Neural progenitor cell (in vitro differentiated cells): ENCODE measurements at regions not wholly inside any gene's neighbourhood (a gene's known extent, or its start where the extent isn't known, plus 50 kb on each side); places are given as distances from the start of the nearest gene placed in this dataset.
A peak's percentile ranks its signal among the peaks of the same experiment; 100 is the strongest.

Experiments
- DNase-seq: peaks from one replicate; pipeline ENCODE4 v3.0.0-alpha.2; 2016; ENCODE audit warnings: low spot score
- H2AFZ ChIP-seq: fragments of 200-600 bp; sonication (generic); replicated peaks from 2 replicates; pipeline ENCODE4 v1.6.1; 2016; ENCODE audit warnings: antibody characterized with exemption
- H3F3A ChIP-seq: fragments of 200-600 bp; sonication (generic); 2 replicates; pipeline ENCODE4 v1.6.1; 2016; ENCODE audit warnings: antibody characterized with exemption, low read depth
- H3K27ac ChIP-seq: fragments of 200-600 bp; sonication (generic); 2 replicates; pipeline ENCODE4 v1.5.1; 2016; ENCODE audit warnings: mild to moderate bottlenecking
- H3K27me3 ChIP-seq: fragments of 200-600 bp; sonication (generic); 2 replicates; pipeline ENCODE4 v1.6.1; 2016; ENCODE audit warnings: mild to moderate bottlenecking, moderate library complexity
- H3K36me3 ChIP-seq: fragments of 200-600 bp; sonication (generic); 2 replicates; pipeline ENCODE4 v1.5.1; 2016
- H3K4me1 ChIP-seq: fragments of 200-600 bp; sonication (generic); 2 replicates; pipeline ENCODE4 v1.6.1; 2016; ENCODE audit warnings: mixed run types
- H3K4me2 ChIP-seq: fragments of 200-600 bp; sonication (generic); 2 replicates; pipeline ENCODE4 v1.6.1; 2016
- H3K4me3 ChIP-seq: fragments of 200-600 bp; sonication (generic); 2 replicates; pipeline ENCODE4 v1.5.1; 2016
- H3K79me2 ChIP-seq: fragments of 200-600 bp; sonication (generic); 2 replicates; pipeline ENCODE4 v1.6.1; 2016; ENCODE audit warnings: low read depth
- H3K9ac ChIP-seq: fragments of 200-600 bp; sonication (generic); 2 replicates; pipeline ENCODE4 v1.6.1; 2016
- H3K9me3 ChIP-seq: fragments of 200-600 bp; sonication (generic); 2 replicates; pipeline ENCODE4 v1.5.1; 2016; ENCODE audit warnings: low read depth
- H4K20me1 ChIP-seq: fragments of 200-600 bp; sonication (generic); 2 replicates; pipeline ENCODE4 v1.6.1; 2016; ENCODE audit warnings: low read depth
- H3K27ac Mint-ChIP-seq: 3 replicates; pipeline ENCODE4 v1.8.0; 2021; ENCODE audit warnings: mixed read lengths
- H3K27me3 Mint-ChIP-seq: 2 replicates; pipeline ENCODE4 v1.8.0; 2022; ENCODE audit warnings: low read depth, mild to moderate bottlenecking, inconsistent platforms, moderate library complexity, mixed read lengths; ENCODE audit not compliant: insufficient read depth
- H3K36me3 Mint-ChIP-seq: 3 replicates; pipeline ENCODE4 v1.8.0; 2021; ENCODE audit warnings: mixed read lengths
- H3K4me1 Mint-ChIP-seq: 3 replicates; pipeline ENCODE4 v1.8.0; 2021; ENCODE audit warnings: mixed read lengths
- H3K4me3 Mint-ChIP-seq: 3 replicates; pipeline ENCODE4 v1.8.0; 2021; ENCODE audit warnings: mild to moderate bottlenecking, moderate library complexity, mixed read lengths
- H3K9me3 Mint-ChIP-seq: 3 replicates; pipeline ENCODE4 v1.8.0; 2020; ENCODE audit warnings: mixed read lengths
- CTCF ChIP-seq: fragments of 200-600 bp; sonication (generic); IDR thresholded peaks from 2 replicates; pipeline ENCODE4 v1.5.1; 2017; ENCODE audit warnings: antibody characterized with exemption, mild to moderate bottlenecking
- EZH2 ChIP-seq: fragments of 200-600 bp; sonication (generic); IDR thresholded peaks from 2 replicates; pipeline ENCODE4 v1.6.1; 2017; ENCODE audit warnings: antibody characterized with exemption, mild to moderate bottlenecking, moderate library complexity
- EZH2phosphoT487 ChIP-seq: fragments of 200-600 bp; sonication (generic); IDR thresholded peaks from 2 replicates; pipeline ENCODE4 v1.6.1; 2017; ENCODE audit warnings: antibody characterized with exemption

DNA sequence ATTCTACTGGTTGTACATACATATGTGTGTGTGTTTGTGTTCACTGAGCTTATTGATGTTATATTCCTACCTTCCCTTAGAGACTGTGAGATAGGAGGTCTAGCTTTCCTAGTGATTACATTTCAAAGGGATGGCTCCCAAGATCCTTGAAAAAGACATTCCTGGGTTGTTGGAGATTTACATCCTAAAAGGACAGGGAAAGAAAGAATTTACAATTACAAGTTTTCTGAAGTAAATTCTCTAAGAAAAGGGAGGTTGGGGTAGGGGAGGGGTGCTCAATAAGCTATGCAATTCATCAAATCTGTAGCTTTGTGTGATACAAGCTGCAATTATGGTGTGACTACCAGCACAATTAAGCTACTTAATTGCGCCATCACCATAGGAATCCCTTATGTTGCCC lies 284.3 kb downstream of the NUP35 start:
- no peak overlapping the region for H3K4me3 Mint-ChIP-seq
- peak overlapping the region; percentile 23 for H3K4me2 ChIP-seq
- peaks cover 3% of the 10 kb centered on the region for H3K9me3 Mint-ChIP-seq
- H3K4me1 ChIP-seq, result peaks cover 12% of the 10 kb centered on the region
- peaks cover 18% of the 10 kb centered on the region for H3F3A ChIP-seq
- no peaks in the 10 kb centered on the region for H4K20me1 ChIP-seq
- H3K9ac ChIP-seq, result no peak overlapping the region
- DNase-seq, result no peak
- H3K4me3 ChIP-seq, result no peak overlapping the region
- no peaks in the 10 kb centered on the region for H3K79me2 ChIP-seq
- no peaks in the 10 kb centered on the region for H3K27me3 ChIP-seq
- H3K36me3 Mint-ChIP-seq, result no peaks in the 10 kb centered on the region
- no peak overlapping the region for H3K27ac ChIP-seq
- H3K36me3 ChIP-seq, result no peaks in the 10 kb centered on the region
- H3K9me3 ChIP-seq, result no peaks in the 10 kb centered on the region
- no peak overlapping the region for H3K27ac Mint-ChIP-seq
- peaks cover 3% of the 10 kb centered on the region for H3K4me1 Mint-ChIP-seq
- H2AFZ ChIP-seq, result peak overlapping the region; percentile 66
- no peaks in the 10 kb centered on the region for H3K27me3 Mint-ChIP-seq
- no peak for TF ChIP-seq EZH2phosphoT487
- no peak for TF ChIP-seq CTCF
- no peak for TF ChIP-seq EZH2

DNA sequence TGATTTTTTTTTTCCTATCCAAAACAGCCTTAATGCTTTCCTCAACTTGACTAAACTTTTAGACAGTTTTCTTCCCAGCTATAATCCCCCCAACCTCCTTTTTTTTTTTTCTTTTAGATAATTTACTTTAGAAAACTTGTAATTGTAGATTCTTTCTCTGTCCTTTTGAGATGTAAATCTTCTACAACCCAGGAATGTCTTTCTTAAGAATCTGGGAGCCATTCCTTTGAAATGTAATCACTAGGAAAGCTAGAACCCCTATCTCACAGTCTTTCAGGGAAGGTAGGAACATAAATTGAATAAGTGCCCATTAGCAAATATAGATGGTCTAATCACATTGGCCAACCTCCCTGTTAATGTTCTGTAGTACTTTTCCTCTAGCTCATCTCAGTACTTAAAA lies 285.4 kb downstream of the NUP35 start:
- Histone ChIP-seq H3K27me3 (no peaks in the 10 kb centered on the region), H3K27ac (no peak overlapping the region), H3K36me3 (no peaks in the 10 kb centered on the region), H3K4me2 (no peak overlapping the region), H3K9me3 (no peaks in the 10 kb centered on the region), H3K4me3 (no peak overlapping the region), H4K20me1 (no peaks in the 10 kb centered on the region), H2AFZ (no peak overlapping the region), H3K4me1 (peaks cover 12% of the 10 kb centered on the region), H3K9ac (no peak overlapping the region), H3K79me2 (no peaks in the 10 kb centered on the region), H3F3A (peaks cover 18% of the 10 kb centered on the region)
- no peaks in the 10 kb centered on the region for H3K27me3 Mint-ChIP-seq
- no peak for TF ChIP-seq EZH2phosphoT487
- TF ChIP-seq EZH2, result no peak
- no peak for TF ChIP-seq CTCF
- peaks cover 3% of the 10 kb centered on the region for H3K4me1 Mint-ChIP-seq
- no peak overlapping the region for H3K27ac Mint-ChIP-seq
- H3K4me3 Mint-ChIP-seq, result no peak overlapping the region
- no peak for DNase-seq
- H3K9me3 Mint-ChIP-seq, result peaks cover 3% of the 10 kb centered on the region
- H3K36me3 Mint-ChIP-seq, result no peaks in the 10 kb centered on the region

DNA sequence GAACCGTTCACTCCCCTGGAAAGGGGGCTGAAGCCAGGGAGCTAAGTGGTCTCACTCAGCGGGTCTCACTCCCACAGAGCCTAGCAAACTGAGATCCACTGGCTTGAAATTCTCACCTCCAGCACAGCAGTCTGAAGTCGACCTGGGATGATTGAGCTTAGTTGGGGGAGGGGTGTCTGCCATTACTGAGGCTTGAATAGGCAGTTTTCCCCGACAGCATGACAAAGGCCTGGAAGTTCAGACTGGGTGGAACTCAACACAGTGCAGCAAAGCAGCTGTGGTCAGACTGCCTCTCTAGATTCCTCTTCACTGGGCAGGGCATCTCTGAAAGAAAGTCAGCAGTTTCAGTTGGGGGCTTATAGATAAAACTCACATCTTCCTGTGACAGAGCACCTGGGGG lies 292.5 kb downstream of the NUP35 start:
- no peaks in the 10 kb centered on the region for H3K9me3 ChIP-seq
- H3K9ac ChIP-seq, result no peak overlapping the region
- H3K27ac ChIP-seq, result no peak overlapping the region
- H3K4me2 ChIP-seq, result no peak overlapping the region
- H2AFZ ChIP-seq, result peak overlapping the region; percentile 50
- no peak for TF ChIP-seq EZH2
- no peak for TF ChIP-seq CTCF
- TF ChIP-seq EZH2phosphoT487, result no peak
- peak; percentile 37 for DNase-seq
- no peaks in the 10 kb centered on the region for H3K4me1 ChIP-seq
- Mint-ChIP-seq H3K4me1 (peaks cover 8% of the 10 kb centered on the region), H3K4me3 (no peak overlapping the region), H3K9me3 (no peaks in the 10 kb centered on the region), H3K36me3 (no peaks in the 10 kb centered on the region), H3K27ac (no peak overlapping the region), H3K27me3 (no peaks in the 10 kb centered on the region)
- H3K36me3 ChIP-seq, result no peaks in the 10 kb centered on the region
- H3K4me3 ChIP-seq, result no peak overlapping the region
- H3F3A ChIP-seq, result no peaks in the 10 kb centered on the region
- H3K79me2 ChIP-seq, result no peaks in the 10 kb centered on the region
- H3K27me3 ChIP-seq, result no peaks in the 10 kb centered on the region
- H4K20me1 ChIP-seq, result no peaks in the 10 kb centered on the region

DNA sequence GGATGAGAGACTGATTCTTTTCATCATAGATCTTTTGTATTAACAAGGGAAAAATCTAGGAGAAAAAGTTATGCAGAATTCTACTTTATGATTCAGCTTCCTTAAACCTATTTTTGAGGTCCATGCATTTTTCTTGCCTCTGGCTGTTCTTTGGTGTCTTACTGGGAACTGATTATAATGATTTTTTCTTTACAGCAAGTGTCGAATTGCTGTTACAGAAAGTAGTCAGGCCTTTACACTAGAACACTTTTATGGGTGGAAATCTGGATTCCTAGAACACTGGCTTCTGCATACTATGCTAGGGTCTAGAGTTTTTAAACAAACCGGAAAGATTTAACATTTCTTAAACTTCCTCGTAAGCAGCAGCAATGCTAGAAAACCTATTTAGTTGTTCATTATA lies 302.6 kb downstream of the NUP35 start:
- H2AFZ ChIP-seq, result no peak overlapping the region
- H3K27me3 ChIP-seq, result no peaks in the 10 kb centered on the region
- Mint-ChIP-seq H3K36me3 (no peaks in the 10 kb centered on the region), H3K27ac (no peak overlapping the region), H3K4me1 (no peaks in the 10 kb centered on the region), H3K27me3 (no peaks in the 10 kb centered on the region), H3K4me3 (no peak overlapping the region), H3K9me3 (peaks cover 2% of the 10 kb centered on the region)
- no peaks in the 10 kb centered on the region for H3K4me1 ChIP-seq
- no peak overlapping the region for H3K27ac ChIP-seq
- no peak for DNase-seq
- no peak overlapping the region for H3K9ac ChIP-seq
- no peaks in the 10 kb centered on the region for H3K79me2 ChIP-seq
- no peak overlapping the region for H3K4me2 ChIP-seq
- H3K4me3 ChIP-seq, result no peak overlapping the region
- H3F3A ChIP-seq, result no peaks in the 10 kb centered on the region
- TF ChIP-seq CTCF (no peak), EZH2 (no peak), EZH2phosphoT487 (no peak)
- no peaks in the 10 kb centered on the region for H3K36me3 ChIP-seq
- no peaks in the 10 kb centered on the region for H3K9me3 ChIP-seq
- no peaks in the 10 kb centered on the region for H4K20me1 ChIP-seq
